Loucy (cell line): ENCODE measurements at regions not wholly inside any gene's neighbourhood (a gene's known extent, or its start where the extent isn't known, plus 50 kb on each side); places are given as distances from the start of the nearest gene placed in this dataset.

ENCODE experiments used
- H2AFZ ChIP-seq: fragments of 200-600 bp; sonication (generic); 2 replicates; pipeline ENCODE4 v1.6.0; 2016; ENCODE audit warnings: antibody characterized with exemption, mild to moderate bottlenecking, low read length, moderate library complexity
- H3F3A ChIP-seq: fragments of 200-600 bp; 2 replicates; pipeline ENCODE4 v1.6.0; 2016; ENCODE audit warnings: antibody characterized with exemption, low read depth, mild to moderate bottlenecking
- H3K27me3 ChIP-seq: fragments of 200-600 bp; sonication (generic); 2 replicates; pipeline ENCODE4 v1.6.1; 2014; ENCODE audit warnings: low read length, mild to moderate bottlenecking; ENCODE audit not compliant: insufficient read depth, poor library complexity, severe bottlenecking
- H3K36me3 ChIP-seq: fragments of 200-600 bp; sonication (generic); 2 replicates; pipeline ENCODE4 v1.6.1; 2016; ENCODE audit warnings: low read length; ENCODE audit not compliant: insufficient read depth
- H3K4me1 ChIP-seq: fragments of 200-600 bp; sonication (generic); 2 replicates; pipeline ENCODE4 v1.5.1; 2014; ENCODE audit warnings: low read length, mild to moderate bottlenecking; ENCODE audit not compliant: insufficient read depth, poor library complexity, severe bottlenecking
- H3K4me2 ChIP-seq: fragments of 200-600 bp; sonication (generic); 2 replicates; pipeline ENCODE4 v1.6.0; 2014; ENCODE audit warnings: antibody characterized with exemption, low read length, low read depth, mild to moderate bottlenecking; ENCODE audit not compliant: poor library complexity, severe bottlenecking
- H3K4me3 ChIP-seq: fragments of 200-600 bp; sonication (generic); 2 replicates; pipeline ENCODE4 v1.5.1; 2014; ENCODE audit warnings: low read length, mild to moderate bottlenecking, mixed read lengths; ENCODE audit not compliant: poor library complexity, severe bottlenecking
- H3K79me2 ChIP-seq: fragments of 200-600 bp; sonication (generic); 2 replicates; pipeline ENCODE4 v1.6.1; 2014; ENCODE audit warnings: low read length; ENCODE audit not compliant: insufficient read depth
- H3K9ac ChIP-seq: fragments of 200-600 bp; sonication (generic); 2 replicates; pipeline ENCODE4 v1.6.0; 2014; ENCODE audit warnings: mild to moderate bottlenecking, low read depth, low read length, moderate library complexity; ENCODE audit not compliant: poor library complexity, severe bottlenecking
- H3K9me2 ChIP-seq: fragments of 200-600 bp; sonication (generic); replicated peaks from 2 replicates; pipeline ENCODE4 v1.6.1; 2016; ENCODE audit warnings: low read depth, low read length, mixed read lengths
- H3K9me3 ChIP-seq: fragments of 200-600 bp; sonication (generic); 2 replicates; pipeline ENCODE4 v1.6.1; 2014; ENCODE audit warnings: mild to moderate bottlenecking, antibody characterized with exemption, low read length, low read depth; ENCODE audit not compliant: insufficient read depth
- H4K20me1 ChIP-seq: fragments of 200-600 bp; sonication (generic); 2 replicates; pipeline ENCODE4 v1.6.0; 2014; ENCODE audit warnings: antibody characterized with exemption, low read length, mild to moderate bottlenecking; ENCODE audit not compliant: insufficient read depth, poor library complexity, severe bottlenecking
- EZH2phosphoT487 ChIP-seq: fragments of 200-600 bp; IDR thresholded peaks from 2 replicates; pipeline ENCODE4 v1.6.1; 2018; ENCODE audit warnings: antibody characterized with exemption, mild to moderate bottlenecking, moderate library complexity, borderline replicate concordance
- TF ChIP-seq, protein P1 (sequence below): fragments of 200-600 bp; sonication (generic); conservative IDR thresholded peaks from 2 replicates; pipeline ENCODE4 v1.5.1; 2014; ENCODE audit warnings: mild to moderate bottlenecking, antibody characterized with exemption, low read length

DNA sequence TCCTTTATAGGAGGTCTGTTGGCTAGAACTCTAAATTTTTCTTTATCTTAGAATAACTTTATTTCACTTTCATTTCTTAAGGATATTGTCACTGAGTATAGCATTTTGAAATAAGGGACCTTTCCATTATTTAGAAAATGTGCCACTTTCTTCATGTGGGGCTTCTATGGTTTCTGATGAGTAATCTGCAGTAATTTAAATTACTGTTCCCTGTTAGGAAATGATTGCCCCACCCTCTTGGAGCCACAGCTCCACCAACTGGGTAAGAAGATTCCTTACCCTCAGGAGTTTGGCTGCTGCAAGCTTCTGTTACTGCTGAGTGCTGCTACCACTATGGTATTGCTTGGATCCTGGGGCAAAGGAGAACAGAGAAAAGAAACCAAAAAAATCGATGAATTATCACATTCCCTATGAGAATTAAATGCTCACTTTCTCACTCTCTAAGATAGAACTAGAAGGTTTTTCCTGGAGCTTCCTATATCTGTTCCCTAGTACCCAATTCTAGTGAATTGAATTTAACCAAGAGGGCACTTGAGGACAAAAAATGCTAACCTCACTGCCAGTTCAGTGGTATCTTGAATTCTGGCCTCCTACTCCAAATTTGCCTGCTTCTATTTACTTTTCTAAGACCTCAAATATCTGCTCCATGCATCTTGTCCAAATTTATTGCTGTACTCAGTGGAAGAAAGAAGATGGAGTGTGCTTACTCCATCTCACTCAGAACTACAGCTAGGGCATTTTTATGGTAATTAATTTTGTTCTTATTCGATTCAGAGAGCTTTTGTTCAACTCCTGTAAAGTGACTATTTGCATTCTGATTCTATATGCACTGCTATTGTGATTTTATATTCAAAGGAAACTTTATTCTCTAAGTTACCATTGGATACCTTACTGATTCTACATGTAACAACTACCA lies 2111.3 kb downstream of the MAT2B start:
- Histone ChIP-seq H3K9ac (no peak overlapping the region), H3K9me3 (no peaks in the 10 kb centered on the region), H3K4me1 (no peaks in the 10 kb centered on the region), H3K79me2 (no peaks in the 10 kb centered on the region), H4K20me1 (no peaks in the 10 kb centered on the region), H3K27me3 (no peaks in the 10 kb centered on the region), H3K4me3 (no peak overlapping the region), H3K36me3 (no peaks in the 10 kb centered on the region), H3K4me2 (no peak overlapping the region), H2AFZ (no peak overlapping the region), H3F3A (no peaks in the 10 kb centered on the region), H3K9me2 (no peaks in the 10 kb centered on the region)
- TF ChIP-seq, protein P1, sequence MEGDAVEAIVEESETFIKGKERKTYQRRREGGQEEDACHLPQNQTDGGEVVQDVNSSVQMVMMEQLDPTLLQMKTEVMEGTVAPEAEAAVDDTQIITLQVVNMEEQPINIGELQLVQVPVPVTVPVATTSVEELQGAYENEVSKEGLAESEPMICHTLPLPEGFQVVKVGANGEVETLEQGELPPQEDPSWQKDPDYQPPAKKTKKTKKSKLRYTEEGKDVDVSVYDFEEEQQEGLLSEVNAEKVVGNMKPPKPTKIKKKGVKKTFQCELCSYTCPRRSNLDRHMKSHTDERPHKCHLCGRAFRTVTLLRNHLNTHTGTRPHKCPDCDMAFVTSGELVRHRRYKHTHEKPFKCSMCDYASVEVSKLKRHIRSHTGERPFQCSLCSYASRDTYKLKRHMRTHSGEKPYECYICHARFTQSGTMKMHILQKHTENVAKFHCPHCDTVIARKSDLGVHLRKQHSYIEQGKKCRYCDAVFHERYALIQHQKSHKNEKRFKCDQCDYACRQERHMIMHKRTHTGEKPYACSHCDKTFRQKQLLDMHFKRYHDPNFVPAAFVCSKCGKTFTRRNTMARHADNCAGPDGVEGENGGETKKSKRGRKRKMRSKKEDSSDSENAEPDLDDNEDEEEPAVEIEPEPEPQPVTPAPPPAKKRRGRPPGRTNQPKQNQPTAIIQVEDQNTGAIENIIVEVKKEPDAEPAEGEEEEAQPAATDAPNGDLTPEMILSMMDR: peak; percentile 20; the same call in 1 of the 2 replicates
- TF ChIP-seq EZH2phosphoT487: no peak

DNA sequence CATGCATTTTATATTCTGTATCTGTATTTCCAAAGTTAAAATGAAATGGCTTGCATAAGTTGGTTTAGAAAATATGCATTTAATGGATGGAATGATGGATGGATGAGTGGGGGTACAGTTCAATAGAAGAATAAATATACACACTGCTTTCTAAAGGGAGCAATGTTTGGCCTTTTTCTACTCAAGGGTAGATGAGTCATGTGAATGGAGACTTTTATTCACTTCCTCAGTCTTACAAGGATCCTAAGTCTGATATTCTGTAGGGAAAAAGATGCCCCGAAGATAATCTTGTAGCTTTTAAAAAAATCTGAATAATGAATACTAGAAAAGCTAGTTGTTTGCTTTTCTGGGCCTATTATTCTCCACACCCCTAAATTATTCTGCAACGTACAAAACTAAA lies 2112.1 kb downstream of the MAT2B start:
- no peaks in the 10 kb centered on the region for H3F3A ChIP-seq
- H3K27me3 ChIP-seq: no peaks in the 10 kb centered on the region
- H3K4me2 ChIP-seq: no peak overlapping the region
- H3K79me2 ChIP-seq: no peaks in the 10 kb centered on the region
- no peak for TF ChIP-seq EZH2phosphoT487
- TF ChIP-seq, protein P1: no peak
- no peak overlapping the region for H3K4me3 ChIP-seq
- no peak overlapping the region for H3K9ac ChIP-seq
- H3K36me3 ChIP-seq: no peaks in the 10 kb centered on the region
- H3K9me2 ChIP-seq: no peaks in the 10 kb centered on the region
- no peaks in the 10 kb centered on the region for H4K20me1 ChIP-seq
- no peaks in the 10 kb centered on the region for H3K9me3 ChIP-seq
- no peaks in the 10 kb centered on the region for H3K4me1 ChIP-seq
- H2AFZ ChIP-seq: no peak overlapping the region

DNA sequence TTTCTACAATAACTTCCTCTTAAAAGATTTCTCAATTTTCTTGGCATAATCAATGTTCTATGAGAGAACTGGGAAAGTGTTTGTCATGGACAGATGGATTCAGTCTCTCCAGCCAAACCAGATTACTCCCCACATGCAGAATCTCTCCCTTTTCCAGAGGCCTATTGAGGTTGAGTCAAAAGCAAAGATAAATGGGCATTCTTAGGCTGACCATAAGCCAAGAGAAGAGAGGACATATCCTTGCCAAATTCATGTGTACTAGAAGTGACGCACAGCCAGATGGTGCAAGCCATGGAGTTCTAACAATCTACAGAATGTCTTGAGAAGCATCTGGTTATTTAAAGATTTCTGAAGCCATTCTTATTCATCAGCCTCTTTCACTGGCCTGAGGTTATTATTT lies 2115.0 kb downstream of the MAT2B start:
- Histone ChIP-seq H3K9me3 (no peaks in the 10 kb centered on the region), H3K4me2 (no peak overlapping the region), H4K20me1 (no peaks in the 10 kb centered on the region), H3K4me1 (no peaks in the 10 kb centered on the region), H3K9ac (no peak overlapping the region), H3K9me2 (no peaks in the 10 kb centered on the region), H2AFZ (no peak overlapping the region), H3K36me3 (no peaks in the 10 kb centered on the region), H3K4me3 (no peak overlapping the region), H3K27me3 (no peaks in the 10 kb centered on the region), H3K79me2 (no peaks in the 10 kb centered on the region), H3F3A (no peaks in the 10 kb centered on the region)
- TF ChIP-seq EZH2phosphoT487: no peak
- TF ChIP-seq, protein P1: no peak
